Lower leg skin (tissue), 3 donors: ENCODE measurements at regions not wholly inside any gene's neighbourhood (a gene's known extent, or its start where the extent isn't known, plus 50 kb on each side); places are given as distances from the start of the nearest gene placed in this dataset.

Experiments
- CTCF ChIP-seq, 3 donors: fragments of 450-650 bp; IDR thresholded peaks; one replicate each; pipeline ENCODE4 v1.5.1; 2016; ENCODE audit warnings: antibody characterized with exemption in 3 of 3, mild to moderate bottlenecking in 3 of 3, moderate library complexity in 2 of 3
- POLR2A ChIP-seq, 2 donors: fragments of 450-650 bp; IDR thresholded peaks; one replicate each; pipeline ENCODE4 v1.6.1; 2016 to 2017; ENCODE audit warnings: antibody characterized with exemption in 2 of 2, mild to moderate bottlenecking in 1 of 2, moderate library complexity in 1 of 2

GRCh38 chr4:36692586-36692985, 411.2 kb downstream of the DTHD1 start:
- no peak for TF ChIP-seq CTCF (IDR thresholded peaks at IDR 0.05)
- no peak for TF ChIP-seq POLR2A (IDR thresholded peaks at IDR 0.05)
